Activated T-cell treated with anti-CD3 and anti-CD28 coated beads, Interleukin-2, amount 50 U/mL, for 72 hours (primary cell): ENCODE measurements at regions not wholly inside any gene's neighbourhood (a gene's known extent, or its start where the extent isn't known, plus 50 kb on each side); places are given as distances from the start of the nearest gene placed in this dataset.

Experiments used
- ATAC-seq, 2 donors: fragments of 150-1000 bp; cut with Tn5 transposase; replicated peaks in 1 of 2; 2 replicates each; pipeline ENCODE4 v1.10.0; 2021; ENCODE audit warnings: moderate library complexity in 2 of 2, mild to moderate bottlenecking in 1 of 2
- DNase-seq, 2 donors: peaks; one replicate each; pipeline ENCODE4 v3.0.0; 2021 to 2022; ENCODE audit warnings: mixed read lengths in 1 of 2
- H3K27ac Mint-ChIP-seq: one replicate; pipeline ENCODE4 v1.8.0; 2022; ENCODE audit warnings: mild to moderate bottlenecking, moderate library complexity, mixed read lengths
- H3K27me3 Mint-ChIP-seq: one replicate; pipeline ENCODE4 v1.8.0; 2022; ENCODE audit warnings: low read depth, mixed read lengths
- H3K36me3 Mint-ChIP-seq, 2 donors: one replicate each; pipeline ENCODE4 v1.8.0; 2022; ENCODE audit warnings: mixed read lengths in 2 of 2, mild to moderate bottlenecking in 1 of 2; ENCODE audit not compliant: insufficient read depth in 2 of 2
- H3K4me1 Mint-ChIP-seq: one replicate; pipeline ENCODE4 v1.8.0; 2022; ENCODE audit warnings: low read depth, mixed read lengths
- H3K4me3 Mint-ChIP-seq, 2 donors: one replicate each; pipeline ENCODE4 v1.8.0; 2022; ENCODE audit warnings: mild to moderate bottlenecking in 2 of 2, mixed read lengths in 2 of 2, moderate library complexity in 2 of 2
- H3K9me3 Mint-ChIP-seq, 2 donors: one replicate each; pipeline ENCODE4 v1.8.0; 2022; ENCODE audit warnings: mixed read lengths in 2 of 2

DNA sequence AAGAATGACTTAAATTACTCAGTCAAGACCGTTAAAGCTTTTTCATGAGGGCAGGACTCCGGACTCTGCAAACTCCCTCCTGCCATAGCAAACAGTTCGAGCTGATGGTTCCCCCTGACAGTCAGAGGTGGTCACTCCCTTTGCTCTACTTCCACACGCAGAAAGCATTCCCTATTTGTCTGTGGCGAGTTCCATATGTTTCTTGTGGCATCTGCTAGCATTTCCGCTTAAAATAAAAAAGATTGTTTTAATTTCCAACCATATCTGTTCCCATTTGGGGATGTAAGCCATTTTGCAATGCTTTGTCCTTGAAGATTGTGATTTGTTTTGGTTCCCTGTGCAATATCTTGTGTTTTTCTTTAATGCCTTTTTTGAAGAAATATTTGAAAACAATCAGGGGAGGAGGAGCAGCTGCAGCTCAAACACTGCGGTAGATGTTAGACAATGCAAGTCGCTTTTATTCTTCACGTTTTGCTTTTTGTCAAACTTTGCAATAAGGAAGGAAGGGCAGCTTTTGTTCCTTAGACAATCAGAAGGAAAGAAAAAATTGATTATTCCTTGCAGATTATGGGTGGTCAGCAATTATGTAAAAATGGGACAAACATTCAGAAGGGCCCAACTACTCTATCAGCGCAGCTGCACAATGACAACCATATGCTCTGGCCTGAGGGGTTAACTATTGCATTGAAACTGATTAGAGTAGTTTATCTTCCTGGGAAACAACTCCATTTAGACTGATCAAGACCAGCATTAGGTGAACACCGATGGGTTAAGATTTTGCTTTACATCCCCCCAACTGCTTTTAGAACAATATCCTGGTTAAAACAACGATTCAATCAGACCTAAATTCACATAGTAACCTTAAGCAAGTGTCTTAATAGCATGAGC is 425.8 kb upstream of the NRP1 start:
- ATAC-seq (no peak), DNase-seq (no peak)
- Mint-ChIP-seq H3K27me3 (no peaks in the 10 kb centered on the region), H3K4me3 (no peak overlapping the region), H3K9me3 (peaks cover 0 to 3% of the 10 kb centered on the region in 2 donors), H3K36me3 (no peaks in the 10 kb centered on the region), H3K4me1 (no peaks in the 10 kb centered on the region), H3K27ac (no peak overlapping the region)

DNA sequence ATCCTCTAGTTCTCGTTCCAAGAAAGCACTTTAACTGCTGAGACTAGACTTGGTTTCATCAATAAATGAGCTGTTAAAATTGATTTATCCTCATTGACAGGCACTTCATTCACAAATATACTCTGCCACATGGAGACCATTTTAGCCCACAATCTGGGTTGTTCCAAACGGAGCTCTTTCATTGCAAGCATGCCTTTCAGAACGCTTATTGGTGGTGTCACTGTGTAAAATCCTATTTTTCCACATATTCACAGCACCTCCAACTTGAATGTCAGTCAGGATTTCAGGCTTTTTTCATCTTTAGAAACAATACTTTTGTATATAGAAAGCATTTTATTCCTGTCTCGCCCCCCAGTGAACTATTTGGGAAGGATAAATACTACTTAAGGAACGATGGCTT is 424.7 kb upstream of the NRP1 start:
- H3K4me3 Mint-ChIP-seq: no peak overlapping the region
- ATAC-seq: no peak
- H3K9me3 Mint-ChIP-seq: peaks cover 0 to 3% of the 10 kb centered on the region in 2 donors
- no peak for DNase-seq
- no peaks in the 10 kb centered on the region for H3K4me1 Mint-ChIP-seq
- no peaks in the 10 kb centered on the region for H3K27me3 Mint-ChIP-seq
- H3K27ac Mint-ChIP-seq: no peak overlapping the region
- H3K36me3 Mint-ChIP-seq: no peaks in the 10 kb centered on the region

DNA sequence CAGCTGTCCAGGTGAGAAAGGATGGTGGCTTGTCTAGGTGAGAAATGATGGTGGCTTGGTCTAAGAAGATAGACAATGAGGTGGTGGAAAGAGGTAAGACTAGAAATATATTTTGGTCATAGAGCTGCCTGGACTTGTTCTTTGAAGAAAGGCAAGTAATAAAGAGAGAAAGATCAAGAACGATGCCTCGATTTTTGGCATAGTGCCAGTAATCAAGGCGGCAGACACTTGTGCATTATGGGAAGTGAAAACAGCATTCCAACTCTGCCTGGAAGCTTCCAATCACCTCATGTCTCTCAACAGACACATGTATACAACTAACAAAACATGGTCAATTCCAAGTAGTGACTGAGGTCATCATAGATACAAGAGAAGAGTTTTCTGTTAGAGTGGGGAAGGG is 423.8 kb upstream of the NRP1 start:
- Mint-ChIP-seq H3K9me3 (peaks cover 0 to 3% of the 10 kb centered on the region in 2 donors), H3K4me1 (no peaks in the 10 kb centered on the region), H3K36me3 (no peaks in the 10 kb centered on the region), H3K27me3 (no peaks in the 10 kb centered on the region), H3K4me3 (no peak overlapping the region), H3K27ac (no peak overlapping the region)
- ATAC-seq: no peak
- no peak for DNase-seq

DNA sequence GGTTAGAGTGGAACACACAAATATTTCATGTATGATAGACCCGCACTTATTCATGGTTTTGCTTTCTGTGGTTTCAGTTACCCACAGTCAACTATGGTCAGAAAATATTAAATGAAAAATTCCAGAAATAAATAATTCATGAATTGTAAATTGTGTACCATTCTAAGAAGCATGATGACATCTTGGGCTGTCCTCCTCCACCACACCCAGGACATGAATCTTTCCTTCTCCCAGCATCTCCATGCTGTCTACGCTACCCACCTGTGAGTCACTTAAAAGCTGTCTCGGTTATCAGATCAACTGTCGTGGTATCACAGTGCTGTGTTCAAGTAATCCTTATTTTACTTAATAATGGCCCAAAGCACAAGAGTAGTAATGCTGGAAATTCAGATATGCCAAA is 419.6 kb upstream of the NRP1 start:
- no peaks in the 10 kb centered on the region for H3K9me3 Mint-ChIP-seq
- H3K4me3 Mint-ChIP-seq: no peak overlapping the region
- DNase-seq: no peak
- no peak overlapping the region for H3K27ac Mint-ChIP-seq
- H3K36me3 Mint-ChIP-seq: no peaks in the 10 kb centered on the region
- no peak for ATAC-seq
- H3K4me1 Mint-ChIP-seq: no peaks in the 10 kb centered on the region
- H3K27me3 Mint-ChIP-seq: no peaks in the 10 kb centered on the region

DNA sequence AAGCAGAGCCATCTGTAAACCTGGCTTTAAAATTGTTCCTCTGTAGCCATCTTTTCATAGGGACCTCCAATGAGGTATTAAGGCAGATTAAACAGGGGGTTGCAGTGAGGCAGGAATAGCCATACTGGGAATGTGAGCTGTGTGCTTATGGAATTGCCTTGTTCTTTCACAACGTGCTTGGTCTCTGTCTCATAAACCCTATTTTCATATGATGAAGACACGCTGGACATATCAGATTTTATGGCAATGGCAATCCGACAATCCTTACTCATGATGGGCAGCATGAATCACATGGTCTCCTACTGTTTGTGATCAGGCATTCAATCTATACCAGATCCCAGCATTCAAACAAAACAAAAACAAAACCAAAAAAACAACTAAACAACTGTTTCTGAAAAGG is 418.9 kb upstream of the NRP1 start:
- no peaks in the 10 kb centered on the region for H3K9me3 Mint-ChIP-seq
- DNase-seq: no peak
- no peak overlapping the region for H3K27ac Mint-ChIP-seq
- no peaks in the 10 kb centered on the region for H3K4me1 Mint-ChIP-seq
- no peak for ATAC-seq
- no peaks in the 10 kb centered on the region for H3K36me3 Mint-ChIP-seq
- H3K27me3 Mint-ChIP-seq: no peaks in the 10 kb centered on the region
- no peak overlapping the region for H3K4me3 Mint-ChIP-seq

DNA sequence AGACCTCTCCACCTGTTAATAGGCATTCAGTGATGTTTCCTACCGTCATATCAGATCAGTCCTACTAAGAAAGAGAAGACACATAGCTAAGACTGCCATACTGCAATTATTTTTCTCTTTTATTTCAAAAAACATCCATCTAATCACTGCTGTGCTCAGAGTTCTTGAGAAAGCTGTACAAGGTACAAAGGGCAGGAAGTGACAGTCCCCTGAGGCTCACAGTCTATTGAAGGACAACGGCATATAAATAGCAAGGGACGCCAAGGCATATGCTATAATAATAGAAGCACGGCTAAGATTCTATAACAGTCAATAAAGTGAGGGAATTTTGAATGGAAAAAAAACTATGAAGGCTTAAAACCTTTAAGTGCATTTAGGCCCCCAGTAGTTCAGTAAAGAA is 415.3 kb upstream of the NRP1 start:
- no peak for ATAC-seq
- H3K4me1 Mint-ChIP-seq: no peaks in the 10 kb centered on the region
- H3K4me3 Mint-ChIP-seq: no peak overlapping the region
- no peaks in the 10 kb centered on the region for H3K36me3 Mint-ChIP-seq
- H3K27me3 Mint-ChIP-seq: no peaks in the 10 kb centered on the region
- H3K9me3 Mint-ChIP-seq: no peaks in the 10 kb centered on the region
- no peak for DNase-seq
- no peak overlapping the region for H3K27ac Mint-ChIP-seq

DNA sequence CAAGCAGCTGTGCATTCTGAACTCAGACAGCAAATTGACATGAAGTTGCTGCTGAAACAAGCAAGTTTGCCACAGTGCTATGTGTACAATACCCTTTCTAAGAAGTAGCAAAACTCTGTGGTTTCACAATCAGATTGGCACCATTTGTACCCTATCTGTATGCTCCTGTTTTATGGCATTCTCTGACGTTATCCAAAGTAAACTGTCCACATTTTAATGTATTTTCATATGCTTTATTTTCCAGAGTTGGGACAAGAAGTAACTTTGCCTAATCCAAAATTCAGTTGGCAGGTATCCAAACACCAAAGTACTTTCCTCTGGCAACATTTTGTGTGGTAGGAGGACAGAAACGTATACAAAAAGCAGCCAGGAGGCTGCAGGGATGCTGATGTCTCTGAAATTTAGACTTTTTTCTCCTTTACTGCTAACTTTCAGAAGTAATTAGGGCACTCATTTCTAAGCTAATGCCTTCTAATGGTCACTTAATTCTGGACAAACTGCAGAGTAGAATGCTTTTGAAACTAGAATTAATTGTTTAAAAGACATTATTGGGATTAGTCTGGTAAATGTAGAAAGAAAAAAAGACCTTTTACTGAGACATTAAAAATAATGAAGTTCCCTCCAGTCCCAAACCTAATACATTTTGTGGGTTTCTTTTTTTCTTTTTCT is 414.7 kb upstream of the NRP1 start:
- no peaks in the 10 kb centered on the region for H3K9me3 Mint-ChIP-seq
- no peak overlapping the region for H3K4me3 Mint-ChIP-seq
- H3K36me3 Mint-ChIP-seq: no peaks in the 10 kb centered on the region
- DNase-seq (no peak), ATAC-seq (no peak)
- H3K27me3 Mint-ChIP-seq: no peaks in the 10 kb centered on the region
- no peak overlapping the region for H3K27ac Mint-ChIP-seq
- no peaks in the 10 kb centered on the region for H3K4me1 Mint-ChIP-seq

DNA sequence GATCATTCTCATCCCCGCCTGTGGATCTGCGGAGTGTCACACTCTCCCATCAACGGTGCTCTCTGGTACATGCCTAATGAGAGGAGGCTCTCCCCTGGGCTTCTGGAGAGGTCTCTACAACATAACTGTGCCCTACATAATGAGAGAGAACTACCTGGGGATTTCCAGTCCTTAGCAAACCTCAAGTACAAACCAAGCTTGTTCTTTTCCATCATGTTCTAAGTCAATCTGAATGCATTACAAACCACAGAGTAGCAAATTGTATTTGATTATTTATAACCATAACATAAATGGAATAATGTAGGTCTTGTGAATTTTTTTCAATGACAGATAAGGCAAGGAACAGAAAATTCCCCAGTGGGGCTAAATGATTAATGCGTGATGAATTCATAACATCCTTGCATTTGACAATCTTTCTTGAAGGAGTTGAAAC is 412.4 kb upstream of the NRP1 start:
- Mint-ChIP-seq H3K4me3 (no peak overlapping the region), H3K4me1 (no peaks in the 10 kb centered on the region), H3K9me3 (no peaks in the 10 kb centered on the region), H3K36me3 (no peaks in the 10 kb centered on the region), H3K27me3 (no peaks in the 10 kb centered on the region), H3K27ac (no peak overlapping the region)
- no peak for DNase-seq
- ATAC-seq: no peak

DNA sequence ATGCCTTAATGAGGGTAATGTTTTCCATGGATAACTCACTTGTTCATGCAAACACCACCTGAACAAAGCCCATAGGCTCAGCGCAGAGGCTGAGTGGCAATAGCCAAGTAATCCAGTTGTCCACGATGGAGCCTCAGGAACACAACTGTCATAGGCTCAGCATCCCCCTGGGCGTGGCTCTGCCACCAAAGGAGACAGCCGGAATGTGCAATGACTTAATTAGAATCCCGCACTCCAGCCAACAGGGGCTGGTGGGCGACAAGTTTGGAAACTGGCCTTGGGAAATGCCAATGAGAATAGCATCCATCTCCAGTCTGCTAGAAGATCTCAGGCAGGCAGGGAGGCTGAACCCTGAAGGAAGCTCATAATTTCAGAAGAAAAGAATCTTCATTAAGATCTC is 411.7 kb upstream of the NRP1 start:
- H3K36me3 Mint-ChIP-seq: no peaks in the 10 kb centered on the region
- no peaks in the 10 kb centered on the region for H3K4me1 Mint-ChIP-seq
- no peaks in the 10 kb centered on the region for H3K9me3 Mint-ChIP-seq
- H3K27me3 Mint-ChIP-seq: no peaks in the 10 kb centered on the region
- no peak overlapping the region for H3K4me3 Mint-ChIP-seq
- no peak for ATAC-seq
- H3K27ac Mint-ChIP-seq: no peak overlapping the region
- no peak for DNase-seq

DNA sequence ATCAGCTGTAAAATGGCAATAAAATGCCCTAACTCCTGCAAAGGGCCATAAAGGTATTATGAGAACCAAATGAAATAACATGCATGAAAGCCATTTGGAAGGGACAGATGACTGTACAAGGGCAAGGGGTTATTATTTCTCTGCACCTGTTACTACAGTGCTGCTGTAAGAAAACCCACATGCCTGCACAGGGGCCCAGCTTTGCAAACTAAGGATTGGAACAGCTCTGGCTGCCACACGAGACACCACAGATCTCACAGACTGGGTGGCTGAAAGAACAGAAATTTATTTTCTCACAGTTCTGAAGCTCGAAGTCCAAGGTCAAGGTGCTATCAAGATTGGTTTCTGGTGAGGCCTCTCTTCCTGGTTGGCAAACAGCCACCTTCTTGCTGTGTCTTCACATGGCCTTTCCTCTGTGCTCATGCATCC is 409.0 kb upstream of the NRP1 start:
- ATAC-seq (no peak), DNase-seq (no peak)
- peaks cover 0 to 1% of the 10 kb centered on the region in 2 donors for H3K9me3 Mint-ChIP-seq
- H3K4me3 Mint-ChIP-seq: no peak overlapping the region
- no peaks in the 10 kb centered on the region for H3K4me1 Mint-ChIP-seq
- H3K27me3 Mint-ChIP-seq: no peaks in the 10 kb centered on the region
- no peak overlapping the region for H3K27ac Mint-ChIP-seq
- no peaks in the 10 kb centered on the region for H3K36me3 Mint-ChIP-seq

DNA sequence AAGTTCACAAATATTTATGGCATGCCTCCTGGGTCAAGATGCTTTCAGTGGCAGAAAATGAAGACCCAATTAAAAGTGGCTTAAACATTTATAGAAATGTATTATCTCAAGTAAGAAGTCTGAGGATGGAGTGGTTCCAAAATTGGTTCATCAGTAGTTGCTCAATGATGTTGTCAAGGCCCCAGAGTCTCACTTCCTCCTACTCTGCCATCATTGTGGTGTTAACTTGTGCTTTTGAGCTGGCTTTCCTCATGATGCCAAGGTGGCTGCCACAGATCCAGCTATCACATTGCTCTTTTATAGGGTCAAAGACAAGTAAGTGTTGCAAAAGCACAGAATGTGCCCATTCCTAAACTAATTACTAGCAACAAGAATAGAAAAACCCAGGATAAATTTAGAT is 404.6 kb upstream of the NRP1 start:
- Mint-ChIP-seq H3K27ac (no peak overlapping the region), H3K4me1 (no peaks in the 10 kb centered on the region), H3K4me3 (no peak overlapping the region), H3K9me3 (peaks cover 0 to 1% of the 10 kb centered on the region in 2 donors), H3K27me3 (peaks cover 7% of the 10 kb centered on the region), H3K36me3 (peaks cover 0 to 4% of the 10 kb centered on the region in 2 donors)
- DNase-seq: no peak
- ATAC-seq: no peak

DNA sequence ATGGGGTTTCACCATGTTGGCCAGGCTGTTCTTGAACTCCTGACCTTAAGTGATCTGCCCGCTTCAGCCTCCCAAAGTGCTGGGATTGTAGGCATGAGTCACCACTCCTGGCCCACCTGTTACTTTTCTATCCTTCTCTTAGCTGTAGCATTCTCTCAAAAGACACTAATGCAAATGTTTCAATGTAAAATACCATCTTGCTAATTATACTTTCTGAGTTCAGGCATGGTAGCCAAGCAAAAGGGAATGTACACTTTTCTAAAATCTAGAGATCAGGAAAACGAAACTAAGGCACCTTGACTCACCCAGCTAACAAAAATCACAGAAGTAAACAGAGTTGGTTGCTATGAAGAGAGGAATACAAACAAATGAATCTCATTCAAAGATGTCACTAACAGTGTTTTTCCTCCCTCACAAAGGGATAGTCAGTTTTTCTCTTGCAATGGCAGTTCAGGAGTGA is 401.0 kb upstream of the NRP1 start:
- Mint-ChIP-seq H3K27me3 (peaks cover 13% of the 10 kb centered on the region), H3K4me3 (no peak overlapping the region), H3K9me3 (peaks cover 0 to 2% of the 10 kb centered on the region in 2 donors), H3K36me3 (peaks cover 0 to 5% of the 10 kb centered on the region in 2 donors), H3K4me1 (no peaks in the 10 kb centered on the region), H3K27ac (no peak overlapping the region)
- ATAC-seq (no peak), DNase-seq (no peak)

DNA sequence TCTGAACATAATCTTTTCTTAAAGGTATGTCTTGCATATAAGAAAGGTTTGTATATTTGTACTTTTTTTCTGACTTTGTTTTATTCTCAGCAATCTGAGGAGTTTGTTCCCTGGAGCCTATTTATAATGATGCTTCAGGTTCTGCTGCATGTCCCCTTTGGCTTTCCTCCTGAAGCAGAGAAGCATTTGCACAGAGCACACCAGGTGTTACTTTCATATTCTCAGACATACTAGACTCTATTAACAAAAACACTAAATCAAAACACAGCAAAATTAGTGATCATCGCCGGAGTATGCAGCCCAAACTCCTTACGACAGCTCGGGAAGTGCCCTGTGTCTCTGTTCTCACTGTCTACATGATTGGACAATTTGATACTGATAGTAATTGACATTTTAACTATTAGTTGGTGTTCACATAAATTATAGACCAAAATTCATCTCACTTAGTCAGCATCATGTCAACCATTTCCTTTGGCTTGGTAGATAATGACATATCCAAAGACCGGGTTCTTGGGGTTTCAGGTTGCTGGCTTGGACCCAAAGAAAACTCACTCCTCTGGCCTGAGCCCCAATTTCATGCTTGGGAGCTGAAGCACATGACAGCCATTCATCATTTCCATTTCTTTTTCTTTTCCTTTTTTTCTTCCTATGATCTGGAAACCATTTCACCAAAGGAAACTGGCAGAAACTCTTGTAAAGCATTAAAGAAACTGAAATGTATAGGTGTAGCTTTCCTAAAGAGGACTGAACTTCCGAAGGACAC is 400.1 kb upstream of the NRP1 start:
- no peaks in the 10 kb centered on the region for H3K4me1 Mint-ChIP-seq
- peaks cover 17% of the 10 kb centered on the region for H3K27me3 Mint-ChIP-seq

More for the DNA sequence above, 400.1 kb upstream of the NRP1 start:
- ATAC-seq: no peak
- Mint-ChIP-seq H3K9me3 (peaks cover 0 to 2% of the 10 kb centered on the region in 2 donors), H3K36me3 (peaks cover 0 to 5% of the 10 kb centered on the region in 2 donors), H3K27ac (no peak overlapping the region), H3K4me3 (no peak overlapping the region)
- no peak for DNase-seq
